Epidermal melanocyte (primary cell): ENCODE measurements at regions not wholly inside any gene's neighbourhood (a gene's known extent, or its start where the extent isn't known, plus 50 kb on each side); places are given as distances from the start of the nearest gene placed in this dataset.

Source experiments
- DNase-seq: peaks from one replicate; pipeline ENCODE4 v3.0.0; 2011; ENCODE audit warnings: low spot score; ENCODE audit not compliant: insufficient read length

GRCh38 chr1:87673748-87674147 lies 345.1 kb downstream of the LMO4 start:
- no peak for DNase-seq

- no peak for DNase-seq
Measured at GRCh38 chr1:87674791-87675190, 346.1 kb downstream of the LMO4 start.

DNA sequence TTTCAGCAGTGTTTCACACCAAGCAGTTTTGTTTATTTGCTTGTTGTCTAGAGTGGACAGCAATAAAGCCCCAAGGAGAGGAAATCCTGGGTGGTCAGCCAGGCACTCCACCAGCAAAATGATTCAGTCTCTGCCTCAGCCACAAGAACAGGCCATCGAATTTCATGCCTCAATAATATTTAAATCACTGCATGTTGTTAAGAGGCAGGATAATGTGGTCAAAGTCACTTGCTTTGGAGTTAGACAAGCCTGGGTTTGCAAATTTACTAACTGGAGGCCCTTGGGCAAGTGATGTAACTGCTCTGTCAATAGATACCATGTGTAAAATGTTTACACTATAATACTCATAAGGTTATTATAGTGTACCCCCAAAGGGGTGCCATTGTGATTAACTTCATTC lies 349.6 kb downstream of the LMO4 start:
- DNase-seq = no peak

- no peak for DNase-seq
Measured at GRCh38 chr1:87682565-87682964, 353.9 kb downstream of the LMO4 start.

GRCh38 chr1:87683196-87683956 lies 354.7 kb downstream of the LMO4 start:
- DNase-seq = no peak

GRCh38 chr1:87684194-87684593 lies 355.5 kb downstream of the LMO4 start:
- DNase-seq = no peak

GRCh38 chr1:87684713-87685205 lies 356.1 kb downstream of the LMO4 start:
- DNase-seq = peak; percentile 20

DNA sequence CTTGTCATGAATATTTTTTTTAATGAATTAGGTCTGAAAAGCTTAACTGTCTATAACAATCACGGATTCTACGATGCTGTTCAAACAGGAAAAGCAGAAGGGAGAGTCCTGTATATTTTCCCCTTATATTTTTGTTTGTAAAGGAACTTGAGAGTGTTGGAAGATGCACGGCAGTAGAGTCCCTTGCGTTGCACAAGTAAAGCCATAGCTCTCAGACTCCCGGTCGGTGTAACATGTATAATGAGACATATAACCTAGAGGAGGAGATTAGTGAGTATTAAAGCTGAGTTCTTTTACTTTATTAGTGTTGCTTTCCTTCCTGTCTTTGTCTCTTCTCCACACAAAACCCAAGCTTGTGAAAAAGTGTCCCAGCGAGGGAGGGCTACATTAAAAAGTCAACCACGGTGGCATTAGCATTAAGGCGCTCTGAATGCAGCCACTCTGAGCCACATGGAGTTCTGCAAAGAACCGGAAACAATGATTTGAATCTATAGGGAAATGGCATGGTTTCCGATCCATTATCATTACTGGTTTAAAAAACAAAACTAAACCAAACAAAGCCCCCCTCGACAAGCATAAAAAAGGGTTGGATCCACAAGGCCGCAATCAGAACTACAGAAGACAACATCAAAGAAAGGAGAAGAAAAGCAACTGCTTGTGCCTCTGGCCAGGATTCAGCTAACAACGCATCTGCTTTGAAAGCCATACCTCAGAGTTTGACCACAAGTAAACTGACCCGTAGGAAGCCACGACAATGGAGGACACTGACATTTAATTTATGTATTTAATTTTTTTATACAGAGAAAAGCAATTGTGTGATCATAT lies 356.8 kb downstream of the LMO4 start:
- DNase-seq = no peak

- no peak for DNase-seq
Measured at GRCh38 chr1:87686136-87686495, 357.4 kb downstream of the LMO4 start.

DNA sequence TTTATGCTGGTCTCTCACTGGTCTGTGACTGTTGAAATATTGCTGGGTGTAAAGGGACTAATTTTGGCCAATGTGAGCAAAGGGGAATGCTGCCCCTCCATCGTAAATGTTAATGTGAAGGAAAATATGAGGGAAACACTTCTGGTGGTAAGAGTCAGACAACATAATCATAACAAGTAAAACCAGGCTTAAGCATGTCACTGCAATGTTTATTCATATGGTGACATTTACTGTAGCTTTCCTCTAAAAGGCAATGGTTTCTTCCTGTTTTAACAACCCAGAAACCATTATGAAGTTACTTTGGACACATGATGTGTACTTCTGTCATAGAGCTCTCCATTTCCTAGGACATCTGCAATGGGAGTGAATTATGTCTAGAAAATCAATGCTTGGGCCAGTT lies 358.0 kb downstream of the LMO4 start:
- DNase-seq = no peak

DNA sequence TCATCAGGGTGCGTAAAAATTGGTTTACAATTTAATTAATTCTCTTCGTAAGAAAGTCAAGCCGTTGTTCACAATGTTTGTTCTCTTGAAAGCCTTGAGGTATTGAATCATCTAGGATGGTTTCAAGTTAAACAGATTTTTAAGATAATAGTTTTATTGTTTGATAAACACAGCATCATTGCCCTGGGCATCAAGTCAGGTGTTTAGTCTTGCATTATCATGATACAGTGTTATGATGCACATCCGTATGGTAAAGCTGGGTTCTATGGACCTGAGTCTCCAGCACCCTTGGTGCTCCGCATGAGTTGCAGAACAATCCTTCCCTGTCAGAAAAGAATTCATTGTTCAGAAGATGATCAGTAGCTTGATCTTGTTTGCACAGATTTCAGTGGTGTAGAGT lies 359.5 kb downstream of the LMO4 start:
- no peak for DNase-seq

GRCh38 chr1:87689487-87689886 lies 360.8 kb downstream of the LMO4 start:
- DNase-seq = no peak

GRCh38 chr1:87696483-87696882 lies 367.8 kb downstream of the LMO4 start:
- DNase-seq = no peak

DNA sequence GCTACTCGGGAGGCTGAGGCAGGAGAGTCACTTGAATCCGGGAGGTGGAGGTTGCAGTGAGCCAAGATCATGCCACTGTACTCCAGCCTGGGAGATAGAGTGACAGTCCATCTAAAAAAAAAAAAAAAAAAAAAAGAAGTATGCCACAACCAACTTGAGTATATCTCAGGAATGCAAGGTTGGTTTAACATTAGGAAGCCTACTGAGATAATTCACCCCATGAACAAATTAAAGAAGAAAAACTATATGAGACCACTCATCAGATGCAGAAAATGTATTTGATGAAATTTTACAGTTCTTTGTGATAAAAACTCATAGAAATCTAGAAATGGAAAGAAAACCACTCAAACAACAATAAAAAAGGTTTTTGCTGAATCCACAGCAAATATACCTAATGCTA lies 373.8 kb downstream of the LMO4 start:
- no peak for DNase-seq

- no peak for DNase-seq
Measured at GRCh38 chr1:87705233-87705632, 376.6 kb downstream of the LMO4 start.

GRCh38 chr1:87706203-87706602 lies 377.5 kb downstream of the LMO4 start:
- no peak for DNase-seq

- no peak for DNase-seq
Measured at GRCh38 chr1:87706779-87707228, 378.1 kb downstream of the LMO4 start.

- no peak for DNase-seq
Measured at GRCh38 chr1:87707411-87707810, 378.7 kb downstream of the LMO4 start.

- no peak for DNase-seq
Measured at GRCh38 chr1:87712261-87713010, 383.8 kb downstream of the LMO4 start.

- DNase-seq = no peak
Measured at GRCh38 chr1:87714278-87714677, 385.6 kb downstream of the LMO4 start.

DNA sequence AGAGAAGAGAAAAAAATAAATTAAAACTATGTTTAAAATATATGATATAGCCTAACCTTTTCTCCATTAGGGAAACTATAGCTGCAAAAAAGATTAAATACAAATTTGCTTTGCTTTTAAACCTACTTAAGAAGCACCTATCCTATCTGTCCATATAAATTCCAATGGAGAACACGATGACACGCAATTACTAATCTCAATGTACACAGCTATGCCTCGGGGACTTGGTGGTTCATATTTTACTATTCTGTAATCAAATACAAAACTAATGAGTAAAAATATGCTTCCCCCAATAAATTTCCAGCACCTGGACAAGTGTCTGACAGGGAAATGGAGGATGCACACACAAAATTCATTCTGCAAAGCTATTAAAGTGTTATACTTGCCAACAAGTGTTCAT lies 386.4 kb downstream of the LMO4 start:
- DNase-seq = no peak

- DNase-seq = no peak
Measured at GRCh38 chr1:87715471-87715870, 386.8 kb downstream of the LMO4 start.
